Small intestine (tissue), 7 donors: ENCODE measurements at regions not wholly inside any gene's neighbourhood (a gene's known extent, or its start where the extent isn't known, plus 50 kb on each side); places are given as distances from the start of the nearest gene placed in this dataset.

ENCODE experiments used
- DNase-seq, 2 donors: peaks; one replicate each; pipeline versions ENCODE4 v3.0.0 to v3.0.0-alpha.2; 2013
- FAIRE-seq: peaks from 2 replicates; lab custom pipeline; 2012; peaks lifted over from hg19 to GRCh38; lab: Jason Lieb, UNC
- H3K27ac ChIP-seq, 3 donors: one replicate each; pipeline ENCODE4 v1.5.1; 2013; ENCODE audit warnings: low read length in 2 of 3, mild to moderate bottlenecking in 2 of 3, control low read depth in 1 of 3, inconsistent platforms in 1 of 3, low read depth in 1 of 3, moderate library complexity in 1 of 3
- H3K27me3 ChIP-seq, 3 donors: one replicate each; pipeline ENCODE4 v1.6.1; 2013; ENCODE audit warnings: low read length in 3 of 3, inconsistent platforms in 1 of 3; ENCODE audit not compliant: control insufficient read depth in 3 of 3, insufficient read depth in 3 of 3
- H3K36me3 ChIP-seq, 3 donors: one replicate each; pipeline ENCODE4 v1.6.1; 2013; ENCODE audit warnings: low read length in 3 of 3, inconsistent platforms in 1 of 3, low read depth in 1 of 3, mild to moderate bottlenecking in 1 of 3, moderate library complexity in 1 of 3; ENCODE audit not compliant: control insufficient read depth in 3 of 3, insufficient read depth in 2 of 3
- H3K4me1 ChIP-seq, 3 donors: one replicate each; pipeline ENCODE4 v1.6.1; 2013; ENCODE audit warnings: low read length in 2 of 3, inconsistent platforms in 1 of 3, low read depth in 1 of 3, mild to moderate bottlenecking in 1 of 3, moderate library complexity in 1 of 3; ENCODE audit not compliant: control insufficient read depth in 3 of 3, insufficient read depth in 2 of 3
- H3K4me3 ChIP-seq, 3 donors: one replicate each; pipeline ENCODE4 v1.5.1; 2013; ENCODE audit warnings: low read length in 3 of 3, control low read depth in 1 of 3, inconsistent platforms in 1 of 3, low read depth in 1 of 3, mild to moderate bottlenecking in 1 of 3, moderate library complexity in 1 of 3
- H3K9me3 ChIP-seq, 2 donors: one replicate each; pipeline ENCODE4 v1.6.1; 2013; ENCODE audit warnings: low read depth in 1 of 2, low read length in 1 of 2; ENCODE audit not compliant: control insufficient read depth in 2 of 2, insufficient read depth in 1 of 2
- WGBS, 3 donors: extraction: QIAGEN DNeasy Blood & Tissue Kit; methylation state at CpG; one replicate each; pipeline ENCODE4 v1.1.7; 2013; 5-methylcytosine and 5-hydroxymethylcytosine counted together
- donor health status: healthy with polysubstance abuse.
- donor health status: control.
- donor health status: control.
- donor health status: Bipolar disorder and iron deficiency.
- donor health status: healthy.

GRCh38 chr22:49449377-49449776, 378.3 kb downstream of the BRD1 start:
- DNase-seq (no peak), FAIRE-seq (no peak)
- H3K9me3 ChIP-seq, result no peaks in the 10 kb centered on the region
- H3K4me3 ChIP-seq, result no peak overlapping the region
- no peak overlapping the region for H3K27ac ChIP-seq
- H3K4me1 ChIP-seq, result no peaks in the 10 kb centered on the region
- WGBS, 3 donors, result 62 to 70% (median 68%) methylated on average over 16 of the region's 16 CpGs
- H3K36me3 ChIP-seq, result no peaks in the 10 kb centered on the region
- peaks cover 0 to 11% (median 11%) of the 10 kb centered on the region in 3 donors for H3K27me3 ChIP-seq

DNA sequence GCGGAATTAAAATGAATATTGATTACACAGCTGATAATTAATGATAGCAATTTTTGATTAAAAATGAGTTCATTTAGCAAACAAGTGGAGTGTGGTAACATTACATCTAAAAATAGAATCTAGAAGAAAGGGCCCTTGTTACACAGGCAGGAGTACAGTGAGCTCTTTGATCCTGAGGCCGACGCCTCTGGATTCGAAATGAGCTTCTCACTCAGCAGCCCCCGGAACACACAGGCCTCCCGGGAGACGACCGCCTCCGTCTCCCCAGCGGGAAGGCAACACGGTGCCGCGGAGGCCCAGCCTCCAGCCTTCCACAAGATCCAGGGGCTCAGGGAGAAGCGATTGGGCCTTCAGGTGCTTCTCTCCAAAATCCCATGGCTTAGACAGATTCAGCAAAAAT, 379.1 kb downstream of the BRD1 start:
- 49 to 67% (median 53%) methylated on average over 14 of the region's 14 CpGs for WGBS, 3 donors
- Histone ChIP-seq H3K36me3 (no peaks in the 10 kb centered on the region), H3K9me3 (no peaks in the 10 kb centered on the region), H3K4me1 (no peaks in the 10 kb centered on the region), H3K27ac (no peak overlapping the region), H3K27me3 (peaks cover 0 to 11% (median 11%) of the 10 kb centered on the region in 3 donors), H3K4me3 (no peak overlapping the region)
- FAIRE-seq (no peak), DNase-seq (no peak)

DNA sequence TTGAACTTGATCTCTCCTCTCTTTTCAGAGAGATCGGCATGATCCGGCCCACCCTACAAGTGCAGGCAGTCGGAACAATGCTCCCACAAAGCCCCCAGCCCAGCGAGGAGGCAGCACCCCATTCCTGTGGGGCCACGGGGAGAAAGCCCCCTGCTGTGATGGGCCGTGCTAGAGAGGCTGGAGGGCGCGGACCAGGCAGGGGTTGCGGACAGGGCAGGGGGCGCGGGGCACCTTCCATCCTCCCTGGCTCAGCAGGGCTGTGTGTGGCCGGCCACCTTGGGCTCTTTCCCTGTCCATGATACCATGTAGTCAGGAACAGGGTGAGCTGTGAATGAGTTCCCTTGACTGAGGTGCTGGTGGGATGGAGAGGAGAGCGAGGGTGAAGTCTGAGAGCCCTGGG, 379.8 kb downstream of the BRD1 start:
- Histone ChIP-seq H3K4me3 (no peak overlapping the region), H3K9me3 (no peaks in the 10 kb centered on the region), H3K27ac (no peak overlapping the region), H3K36me3 (no peaks in the 10 kb centered on the region), H3K4me1 (no peaks in the 10 kb centered on the region), H3K27me3 (peaks cover 0 to 11% (median 11%) of the 10 kb centered on the region in 3 donors)
- 83 to 87% (median 85%) methylated on average over 12 to 13 of the region's 13 CpGs for WGBS, 3 donors
- DNase-seq, result no peak
- no peak for FAIRE-seq

DNA sequence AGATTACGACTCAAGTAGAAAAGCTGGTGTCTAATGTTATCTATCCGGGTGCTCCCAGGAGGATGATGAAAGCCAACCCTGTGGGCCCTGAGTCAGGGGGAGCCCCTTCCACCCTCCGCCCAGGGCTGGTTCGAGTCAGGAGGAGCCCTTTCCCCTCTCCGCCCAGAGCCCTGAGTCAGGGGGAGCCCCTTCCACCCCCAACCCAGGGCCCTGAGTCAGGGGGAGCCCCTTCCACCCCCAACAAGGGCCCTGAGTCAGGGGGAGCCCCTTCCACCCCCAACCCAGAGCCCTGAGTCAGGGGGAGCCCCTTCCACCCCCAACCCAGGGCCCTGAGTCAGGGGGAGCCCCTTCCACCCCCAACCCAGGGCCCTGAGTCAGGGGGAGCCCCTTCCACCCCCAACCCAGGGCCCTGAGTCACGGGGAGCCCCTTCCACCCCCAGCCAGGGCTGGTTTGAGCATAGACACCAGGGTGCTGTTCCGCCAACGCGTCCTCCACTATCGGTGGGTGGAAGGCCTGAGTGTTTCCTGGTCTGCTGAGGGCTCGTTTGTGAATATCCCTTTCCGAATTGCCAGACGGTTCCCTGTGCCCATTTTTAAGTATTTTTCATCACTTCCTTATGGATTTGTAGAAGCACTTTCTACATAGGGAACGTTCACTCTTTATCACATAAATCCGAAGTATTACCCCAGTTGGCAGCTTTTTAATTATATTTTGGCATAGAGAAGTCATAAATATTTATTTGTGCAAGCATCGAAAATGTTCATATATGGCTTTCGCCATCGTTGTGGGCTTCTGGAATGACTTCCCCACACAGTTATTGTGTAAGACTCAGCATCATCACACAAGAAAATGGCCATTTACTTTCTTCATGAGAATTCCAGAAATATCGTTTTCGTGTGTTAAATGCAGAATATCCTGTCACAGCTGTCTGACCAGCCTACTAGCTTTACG, 380.6 kb downstream of the BRD1 start:
- DNase-seq (no peak), FAIRE-seq (no peak)
- WGBS, 3 donors, result 62 to 67% (median 62%) methylated on average over 21 of the region's 21 CpGs
- Histone ChIP-seq H3K4me3 (no peak overlapping the region), H3K27me3 (peaks cover 0 to 11% (median 11%) of the 10 kb centered on the region in 3 donors), H3K27ac (no peak overlapping the region), H3K4me1 (no peaks in the 10 kb centered on the region), H3K36me3 (no peaks in the 10 kb centered on the region), H3K9me3 (no peaks in the 10 kb centered on the region)

DNA sequence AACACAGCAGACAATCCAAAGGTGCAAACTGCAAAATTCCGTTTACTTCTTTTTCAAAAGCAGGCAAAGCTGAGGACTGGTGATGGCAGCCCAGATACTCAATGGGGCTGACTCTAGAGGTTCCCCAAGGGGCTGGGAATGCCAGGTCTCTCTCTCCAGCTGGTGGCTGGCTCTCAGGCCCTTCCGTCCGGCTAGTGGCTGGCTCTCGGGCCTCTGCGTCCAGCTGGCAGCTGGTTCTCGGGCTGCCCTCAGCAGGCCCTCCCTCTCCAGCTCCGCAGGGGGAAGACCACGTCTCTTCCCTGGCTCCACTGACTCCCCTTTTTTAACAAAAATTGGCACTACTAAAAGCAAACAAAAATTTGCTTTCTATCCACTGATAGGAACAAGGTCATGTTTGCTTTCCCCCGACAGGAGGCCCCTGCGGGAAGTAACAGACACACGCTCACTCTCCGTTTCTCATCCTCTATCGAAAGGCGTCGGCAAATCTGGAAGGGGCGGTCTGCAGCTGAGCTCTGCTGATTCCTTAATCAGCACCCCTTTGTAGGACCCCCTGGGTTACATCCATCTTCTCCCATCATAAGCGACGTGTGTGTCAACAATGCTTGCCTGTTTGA, 381.4 kb downstream of the BRD1 start:
- no peaks in the 10 kb centered on the region for H3K9me3 ChIP-seq
- H3K27ac ChIP-seq, result no peak overlapping the region
- no peak overlapping the region for H3K4me3 ChIP-seq
- H3K27me3 ChIP-seq, result peaks cover 0 to 11% (median 11%) of the 10 kb centered on the region in 3 donors
- no peak for FAIRE-seq
- WGBS, 3 donors, result 45 to 58% (median 56%) methylated on average over 18 of the region's 18 CpGs
- no peaks in the 10 kb centered on the region for H3K4me1 ChIP-seq
- no peak for DNase-seq
- no peaks in the 10 kb centered on the region for H3K36me3 ChIP-seq

DNA sequence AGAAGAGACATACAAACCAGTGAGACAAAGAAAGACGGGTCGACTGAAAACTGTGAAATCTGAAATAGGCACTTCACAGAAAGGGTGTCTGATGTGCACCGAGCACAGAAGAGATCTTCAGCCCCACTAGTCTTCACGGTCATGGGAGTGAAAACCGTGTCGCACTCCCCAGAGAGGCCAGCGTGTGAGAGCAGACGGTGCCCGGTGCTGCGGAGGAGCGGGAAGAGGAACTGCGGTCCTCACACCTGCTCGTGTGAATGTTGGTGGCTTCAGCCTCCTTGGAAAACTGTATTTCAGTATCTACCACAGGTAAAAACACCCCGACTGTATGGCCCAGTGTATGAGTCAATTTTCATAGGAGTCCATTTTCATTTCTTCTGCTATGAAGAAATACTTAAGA, 382.9 kb downstream of the BRD1 start:
- H3K4me3 ChIP-seq, result no peak overlapping the region
- H3K36me3 ChIP-seq, result no peaks in the 10 kb centered on the region
- H3K27ac ChIP-seq, result no peak overlapping the region
- H3K9me3 ChIP-seq, result no peaks in the 10 kb centered on the region
- DNase-seq, result no peak
- FAIRE-seq, result no peak
- 81 to 88% (median 85%) methylated on average over 14 of the region's 14 CpGs for WGBS, 3 donors
- peaks cover 0 to 9% (median 9%) of the 10 kb centered on the region in 3 donors for H3K27me3 ChIP-seq
- H3K4me1 ChIP-seq, result no peaks in the 10 kb centered on the region

GRCh38 chr22:49440931-49441330, 386.7 kb downstream of the BRD1 start:
- no peak overlapping the region for H3K4me3 ChIP-seq
- no peaks in the 10 kb centered on the region for H3K4me1 ChIP-seq
- H3K27ac ChIP-seq, result no peak overlapping the region
- FAIRE-seq, result no peak
- no peaks in the 10 kb centered on the region for H3K9me3 ChIP-seq
- no peaks in the 10 kb centered on the region for H3K36me3 ChIP-seq
- DNase-seq, result no peak
- peaks cover 0 to 2% (median 0%) of the 10 kb centered on the region in 3 donors for H3K27me3 ChIP-seq
- 91 to 92% (median 91%) methylated on average over 23 of the region's 23 CpGs for WGBS, 3 donors

- Histone ChIP-seq H3K27me3 (peaks cover 0 to under 1% (median 0%) of the 10 kb centered on the region in 3 donors), H3K9me3 (peaks cover 0 to 2% of the 10 kb centered on the region in 2 donors), H3K36me3 (no peaks in the 10 kb centered on the region), H3K4me1 (no peaks in the 10 kb centered on the region), H3K27ac (no peak overlapping the region), H3K4me3 (no peak overlapping the region)
- no peak for DNase-seq
- no peak for FAIRE-seq
- 83 to 90% (median 86%) methylated on average over 10 of the region's 10 CpGs for WGBS, 3 donors
Measured at GRCh38 chr22:49439373-49439772, 388.3 kb downstream of the BRD1 start.
